Neural crest cell (in vitro differentiated cells): ENCODE measurements at regions not wholly inside any gene's neighbourhood (a gene's known extent, or its start where the extent isn't known, plus 50 kb on each side); places are given as distances from the start of the nearest gene placed in this dataset.
A peak's percentile ranks its signal among the peaks of the same experiment; 100 is the strongest.

Experiments used
- DNase-seq: peaks from one replicate; pipeline ENCODE4 v3.0.0; 2021; ENCODE audit warnings: low read depth, mixed read lengths, low spot score
- H3K27ac Mint-ChIP-seq: one replicate; pipeline ENCODE4 v1.8.0; 2021; ENCODE audit warnings: mild to moderate bottlenecking, mixed read lengths; ENCODE audit not compliant: unreplicated experiment
- H3K27me3 Mint-ChIP-seq: 2 replicates; pipeline ENCODE4 v1.8.0; 2021; ENCODE audit warnings: low read depth, mild to moderate bottlenecking, mixed read lengths
- H3K36me3 Mint-ChIP-seq: 2 replicates; pipeline ENCODE4 v1.8.0; 2021; ENCODE audit warnings: low read depth, mild to moderate bottlenecking, mixed read lengths
- H3K4me1 Mint-ChIP-seq: 2 replicates; pipeline ENCODE4 v1.8.0; 2021; ENCODE audit warnings: mixed read lengths
- H3K4me3 Mint-ChIP-seq: one replicate; pipeline ENCODE4 v1.8.0; 2021; ENCODE audit warnings: mild to moderate bottlenecking, mixed read lengths
- H3K9me3 Mint-ChIP-seq: 2 replicates; pipeline ENCODE4 v1.8.0; 2021; ENCODE audit warnings: mixed read lengths
- CTCF ChIP-seq: fragments of 200-600 bp; sonication (generic); conservative IDR thresholded peaks from 2 replicates; pipeline ENCODE4 v1.5.0; 2021; ENCODE audit warnings: antibody characterized with exemption, mild to moderate bottlenecking

- DNase-seq: no peak
- H3K4me3 Mint-ChIP-seq: no peak overlapping the region
- H3K27me3 Mint-ChIP-seq: no peaks in the 10 kb centered on the region
- no peaks in the 10 kb centered on the region for H3K36me3 Mint-ChIP-seq
- H3K4me1 Mint-ChIP-seq: peaks cover 6% of the 10 kb centered on the region
- no peaks in the 10 kb centered on the region for H3K9me3 Mint-ChIP-seq
- TF ChIP-seq CTCF: no peak
- H3K27ac Mint-ChIP-seq: no peak overlapping the region
Measured at GRCh38 chr2:238700506-238701340, 147.2 kb upstream of the TWIST2 start.

- H3K36me3 Mint-ChIP-seq: no peaks in the 10 kb centered on the region
- H3K27ac Mint-ChIP-seq: no peak overlapping the region
- peaks cover 3% of the 10 kb centered on the region for H3K9me3 Mint-ChIP-seq
- H3K4me3 Mint-ChIP-seq: no peak overlapping the region
- peaks cover 2% of the 10 kb centered on the region for H3K4me1 Mint-ChIP-seq
- TF ChIP-seq CTCF: no peak
- no peaks in the 10 kb centered on the region for H3K27me3 Mint-ChIP-seq
- no peak for DNase-seq
Measured at GRCh38 chr2:238701341-238702206, 146.3 kb upstream of the TWIST2 start.

- peaks cover 3% of the 10 kb centered on the region for H3K9me3 Mint-ChIP-seq
- no peak for DNase-seq
- H3K4me3 Mint-ChIP-seq: no peak overlapping the region
- H3K27ac Mint-ChIP-seq: peak overlapping the region; percentile 3
- no peaks in the 10 kb centered on the region for H3K4me1 Mint-ChIP-seq
- H3K36me3 Mint-ChIP-seq: no peaks in the 10 kb centered on the region
- no peak for TF ChIP-seq CTCF
- H3K27me3 Mint-ChIP-seq: no peaks in the 10 kb centered on the region
Measured at GRCh38 chr2:238702276-238703052, 145.4 kb upstream of the TWIST2 start.

- Mint-ChIP-seq H3K27ac (peak overlapping the region; percentile 3), H3K27me3 (no peaks in the 10 kb centered on the region), H3K4me1 (no peaks in the 10 kb centered on the region), H3K36me3 (no peaks in the 10 kb centered on the region), H3K9me3 (peaks cover 3% of the 10 kb centered on the region), H3K4me3 (no peak overlapping the region)
- no peak for DNase-seq
- TF ChIP-seq CTCF: no peak
Measured at GRCh38 chr2:238703053-238703415, 144.9 kb upstream of the TWIST2 start.

GRCh38 chr2:238703436-238703835 lies 144.4 kb upstream of the TWIST2 start:
- Mint-ChIP-seq H3K4me1 (no peaks in the 10 kb centered on the region), H3K36me3 (no peaks in the 10 kb centered on the region), H3K4me3 (no peak overlapping the region), H3K27me3 (no peaks in the 10 kb centered on the region), H3K27ac (peak overlapping the region; percentile 81), H3K9me3 (peaks cover 3% of the 10 kb centered on the region)
- TF ChIP-seq CTCF: no peak
- no peak for DNase-seq
